Fibroblast of lung (primary cell): ENCODE measurements at regions not wholly inside any gene's neighbourhood (a gene's known extent, or its start where the extent isn't known, plus 50 kb on each side); places are given as distances from the start of the nearest gene placed in this dataset.

Experiments
- CTCF ChIP-seq, 2 donors: IDR thresholded peaks in 1 of 2; conservative IDR thresholded peaks in 1 of 2; 1 replicate in 1 of 2; 2 replicates in 1 of 2; pipeline ENCODE4 v1.5.1; 2011 to 2012; ENCODE audit warnings: low read length in 2 of 2, control low read depth in 1 of 2, inconsistent platforms in 1 of 2, low read depth in 1 of 2, mild to moderate bottlenecking in 1 of 2
- EZH2 ChIP-seq: IDR thresholded peaks from 2 replicates; pipeline ENCODE4 v1.5.1; 2012; ENCODE audit warnings: low read length, control low read depth, mild to moderate bottlenecking; ENCODE audit errors: missing control alignments

GRCh38 chr2:52877703-52878102, 889.9 kb upstream of the CHAC2 start:
- TF ChIP-seq CTCF (conservative IDR thresholded peaks at IDR 0.05 in 1 of 2, IDR thresholded peaks at IDR 0.05 in 1 of 2; ENCODE audit: low read depth in 1 of 2, low read length in 2 of 2) (no peak), EZH2 (no peak)
